ENCODE measurements at regions not wholly inside any gene's neighbourhood (a gene's known extent, or its start where the extent isn't known, plus 50 kb on each side); places are given as distances from the start of the nearest gene placed in this dataset.

DNA sequence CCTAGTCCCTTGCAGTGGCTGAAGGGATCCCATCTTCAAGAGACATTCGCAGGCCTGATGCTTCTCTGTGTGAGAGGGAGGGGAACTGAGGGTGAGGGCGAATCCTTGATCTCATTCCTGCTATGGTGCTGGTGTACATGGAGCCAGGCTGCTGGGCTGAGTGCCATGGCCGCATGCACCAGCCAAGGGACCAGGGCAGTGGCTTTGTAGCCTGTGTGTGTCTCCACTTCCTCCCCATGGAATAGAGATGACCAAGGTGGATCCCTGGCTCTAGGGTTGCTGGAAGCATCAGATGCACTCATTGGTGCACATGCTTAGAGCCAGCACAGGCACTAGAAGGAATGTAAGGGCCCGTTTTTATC lies 195.0 kb downstream of the FOXL1 start:
- no peak for DNase-seq (ENCODE audit: low spot score)

DNA sequence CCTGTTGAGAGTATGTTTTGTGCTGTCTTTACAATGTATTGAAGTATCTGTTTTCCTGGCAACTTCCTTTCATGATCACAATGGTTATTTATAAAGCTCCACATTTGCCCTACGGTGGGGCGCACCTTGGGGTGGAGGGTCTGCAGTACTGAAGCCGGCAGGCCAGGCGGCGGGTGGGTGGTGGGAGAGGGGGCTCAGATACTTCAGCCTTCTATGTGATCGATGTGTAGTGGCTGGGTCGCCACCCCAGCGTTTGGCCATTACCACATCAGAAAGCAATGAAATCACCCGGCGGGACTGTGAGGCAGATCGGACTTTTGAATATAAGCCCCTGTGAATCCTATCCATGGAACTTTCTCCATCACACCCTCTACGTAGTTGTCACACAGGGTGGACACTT lies 196.6 kb downstream of the FOXL1 start:
- no peak for DNase-seq (ENCODE audit: low spot score)

DNA sequence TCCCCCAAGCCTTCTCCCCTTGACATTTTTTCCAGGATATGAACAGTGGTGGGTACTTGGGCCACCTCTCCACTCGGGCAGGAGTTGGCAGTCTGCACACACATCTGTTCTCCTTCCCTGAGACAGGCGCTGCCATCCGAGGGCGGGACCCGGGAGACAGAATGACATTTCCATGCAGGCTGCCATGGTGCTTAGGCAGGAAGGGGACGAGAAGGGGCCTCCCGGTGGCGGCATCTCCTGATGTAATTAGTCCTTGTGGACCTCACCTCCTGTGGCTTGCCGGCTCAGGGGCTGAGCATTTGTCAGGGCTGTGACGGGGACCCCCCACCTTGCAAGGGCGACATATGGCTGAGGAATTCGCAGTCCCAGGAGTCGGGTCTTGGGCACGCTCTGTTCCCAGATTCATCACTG lies 197.2 kb downstream of the FOXL1 start:
- DNase-seq (ENCODE audit: low spot score): no peak

DNA sequence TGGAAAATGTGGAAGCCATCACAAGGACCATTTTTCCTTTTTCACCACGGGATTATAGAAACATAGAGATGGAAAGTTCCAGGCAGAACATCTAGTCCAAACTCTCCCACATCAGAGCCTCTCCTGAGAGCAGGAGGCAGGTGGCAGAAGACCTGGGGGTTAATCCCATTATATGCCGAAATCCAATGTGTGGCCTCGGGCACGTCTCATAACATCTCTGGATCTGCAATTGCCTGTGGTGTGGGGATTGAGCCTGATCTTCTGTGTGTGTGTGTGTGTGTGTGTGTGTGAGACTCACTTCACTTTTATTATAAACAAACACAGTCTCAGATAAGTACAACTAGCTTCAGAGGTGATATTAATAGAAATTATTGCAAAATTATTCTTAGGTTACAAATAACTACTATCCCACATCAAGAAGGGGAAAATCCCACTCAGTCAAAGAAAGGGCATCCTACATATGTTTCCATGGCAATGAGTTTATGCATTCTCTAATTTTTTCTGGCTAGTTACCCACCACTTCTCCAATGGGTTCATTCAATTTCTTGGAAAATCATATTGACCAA lies 199.1 kb downstream of the FOXL1 start:
- no peak for DNase-seq (ENCODE audit: low spot score)

DNA sequence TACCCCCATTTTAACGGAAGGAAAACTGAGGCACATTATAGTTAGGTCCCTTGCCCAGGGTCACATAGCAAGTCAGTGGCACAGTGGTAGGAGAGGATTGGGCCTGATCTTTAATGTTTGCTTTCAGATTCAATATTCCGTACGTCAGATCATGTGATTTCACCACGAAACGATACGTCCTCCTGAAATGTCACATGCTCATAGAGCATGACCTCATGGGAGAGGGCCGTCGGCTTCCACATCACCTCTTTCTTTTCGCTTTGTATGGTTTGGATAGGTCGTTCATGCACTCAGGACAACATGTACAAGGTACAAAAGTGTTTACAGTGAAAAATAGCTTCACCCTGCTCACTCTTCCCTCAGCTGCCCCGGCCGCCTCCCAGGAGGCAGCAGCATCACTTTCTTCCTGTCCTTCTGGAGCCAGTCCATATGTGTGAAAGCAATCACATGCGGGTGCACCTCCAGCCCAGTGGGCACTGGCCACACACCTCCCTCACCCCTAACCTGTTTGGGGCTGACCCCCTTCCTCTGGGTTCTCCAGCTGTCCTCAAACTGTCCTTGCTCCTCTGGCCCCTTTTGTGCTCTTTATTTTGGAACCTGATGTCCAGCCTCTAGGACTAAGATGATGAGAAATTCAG lies 199.9 kb downstream of the FOXL1 start:
- DNase-seq (ENCODE audit: low spot score): no peak

DNA sequence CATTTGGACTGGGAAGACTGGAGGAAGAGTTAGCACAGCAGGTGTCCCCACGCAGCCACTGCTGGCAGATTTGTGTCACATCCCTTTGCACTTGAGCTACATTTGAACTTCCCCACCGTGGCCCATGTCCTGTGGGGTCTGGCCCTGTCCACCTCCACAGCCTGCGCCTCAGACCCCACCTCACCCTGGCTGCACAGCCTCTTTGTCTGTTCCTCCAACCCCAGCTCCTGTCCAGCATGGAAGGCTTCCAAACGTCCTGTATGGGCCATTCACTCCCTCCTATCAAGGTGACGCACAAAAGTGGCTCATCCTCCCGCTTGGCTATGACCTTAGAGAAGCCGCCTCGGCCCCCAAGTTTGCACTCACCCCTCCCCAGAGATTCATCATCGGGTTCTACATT lies 200.6 kb downstream of the FOXL1 start:
- DNase-seq (ENCODE audit: low spot score): no peak

DNA sequence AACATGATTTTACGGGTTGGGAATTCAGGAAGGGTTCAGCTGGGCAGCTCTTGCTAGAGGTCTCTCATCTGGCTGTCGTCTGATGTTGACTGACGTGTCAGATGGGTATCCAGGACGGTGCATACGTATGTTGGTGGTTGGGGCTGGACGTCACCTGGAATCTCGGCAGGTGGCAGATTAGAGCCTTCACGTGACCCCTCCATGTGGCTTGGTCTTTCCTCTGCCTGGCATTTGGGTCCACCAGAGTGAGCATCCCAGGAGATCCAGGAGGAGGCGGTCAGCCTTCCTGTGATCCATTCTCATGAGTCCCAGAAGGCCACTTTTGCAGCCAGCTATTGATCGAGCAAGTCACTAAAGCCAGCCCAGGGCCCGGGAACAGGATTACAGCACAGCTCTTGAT lies 202.7 kb downstream of the FOXL1 start:
- no peak for DNase-seq (ENCODE audit: low spot score)

DNA sequence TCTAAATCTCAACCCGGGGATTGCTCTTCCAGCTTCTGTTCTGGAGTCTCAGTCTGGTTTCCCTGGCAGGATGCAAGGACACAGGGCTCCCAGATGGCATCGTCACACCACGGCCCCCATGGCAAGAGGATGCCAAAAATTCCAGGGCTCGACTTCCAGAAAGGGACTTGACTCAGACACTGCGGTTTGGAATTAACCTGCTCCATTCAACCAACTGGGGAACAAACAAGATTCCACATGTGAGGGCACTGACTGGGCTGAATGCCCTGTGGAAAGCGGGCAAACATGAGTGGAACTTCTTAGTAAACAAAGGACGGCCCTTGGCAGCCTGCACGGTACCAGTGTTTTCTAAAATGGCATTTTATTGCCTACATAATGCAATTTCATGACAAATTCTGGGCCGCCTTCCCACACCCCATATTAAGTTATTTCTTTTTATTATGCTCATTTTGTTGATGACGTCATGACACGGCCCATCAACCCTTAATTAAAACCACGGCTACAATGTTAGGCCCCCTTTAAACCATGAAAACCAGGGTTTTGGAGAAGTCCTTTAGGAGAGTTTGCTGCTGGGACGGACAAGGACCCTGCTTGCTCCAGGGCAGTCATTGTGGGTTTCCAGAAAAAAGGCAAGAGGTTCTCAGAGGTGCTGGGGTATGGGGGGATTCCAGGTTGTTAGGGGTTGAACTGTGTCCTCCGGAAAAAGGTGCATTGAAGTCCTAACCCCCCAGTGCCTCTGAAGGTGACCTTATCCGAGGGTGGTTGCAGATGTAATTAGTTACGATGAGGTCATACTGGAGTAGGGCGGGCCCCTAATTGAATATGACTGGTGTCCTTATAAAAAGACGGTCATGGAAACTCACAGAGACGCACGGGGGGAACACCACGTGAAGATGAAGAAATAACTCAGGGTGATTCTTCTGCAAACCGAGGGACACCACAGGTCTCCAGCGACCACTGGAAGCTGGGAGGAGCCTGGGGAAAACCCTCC lies 205.6 kb downstream of the FOXL1 start:
- DNase-seq (ENCODE audit: low spot score): no peak

DNA sequence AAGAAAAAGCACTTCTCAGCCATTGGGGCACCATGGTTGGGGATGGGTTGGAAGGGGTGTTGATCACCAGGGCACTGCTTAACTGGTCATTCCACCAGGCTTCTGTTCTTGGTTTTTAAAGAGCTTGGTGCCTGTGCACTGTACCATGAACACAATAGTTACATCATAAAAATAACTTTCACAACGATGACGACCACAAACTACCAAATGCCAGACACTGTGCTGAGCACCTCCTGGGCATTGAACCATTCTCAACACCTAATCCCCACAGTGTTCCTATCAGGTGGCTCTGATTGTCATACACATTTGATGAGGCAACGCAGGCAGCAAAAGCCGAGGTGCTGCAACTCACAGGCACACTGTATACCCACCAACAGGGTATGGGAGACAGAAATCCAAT lies 208.0 kb downstream of the FOXL1 start:
- no peak for DNase-seq (ENCODE audit: low spot score)

DNA sequence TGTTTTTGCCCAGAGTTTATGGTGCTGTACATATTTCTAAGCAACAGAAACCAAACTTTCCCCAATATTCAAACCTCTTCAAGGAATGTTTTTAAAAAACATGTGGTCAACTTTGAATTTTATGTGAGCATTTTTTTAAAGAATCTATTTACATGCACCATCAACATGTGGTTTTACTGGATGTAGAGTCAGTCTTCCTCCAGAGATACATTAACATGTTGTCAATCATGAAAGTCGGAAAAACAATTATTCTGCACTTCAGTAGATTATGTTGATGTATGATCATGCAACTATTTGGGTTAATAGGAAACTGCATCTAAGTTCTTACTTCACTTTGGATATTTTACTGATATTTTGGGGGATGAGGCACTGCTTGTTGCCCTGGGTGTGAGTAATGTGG lies 208.6 kb downstream of the FOXL1 start:
- DNase-seq (ENCODE audit: low spot score): no peak

DNA sequence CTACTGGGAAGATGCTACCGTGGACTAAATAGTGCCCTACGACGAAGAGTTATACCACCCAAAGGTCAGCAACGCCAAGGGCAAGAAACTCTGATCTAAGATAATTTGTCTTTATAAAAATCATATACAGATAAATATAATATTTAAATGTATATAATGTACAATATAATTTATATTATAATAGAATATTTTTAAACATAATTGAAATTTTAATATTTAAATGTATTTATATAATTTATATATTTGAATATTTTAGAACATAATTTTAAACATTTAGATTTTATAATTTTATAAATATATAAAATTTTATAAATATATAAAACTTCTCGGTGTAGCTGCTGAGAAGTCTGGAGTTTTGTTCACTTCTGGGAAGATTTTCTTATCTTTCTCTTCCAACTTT lies 209.2 kb downstream of the FOXL1 start:
- DNase-seq (ENCODE audit: low spot score): no peak

DNA sequence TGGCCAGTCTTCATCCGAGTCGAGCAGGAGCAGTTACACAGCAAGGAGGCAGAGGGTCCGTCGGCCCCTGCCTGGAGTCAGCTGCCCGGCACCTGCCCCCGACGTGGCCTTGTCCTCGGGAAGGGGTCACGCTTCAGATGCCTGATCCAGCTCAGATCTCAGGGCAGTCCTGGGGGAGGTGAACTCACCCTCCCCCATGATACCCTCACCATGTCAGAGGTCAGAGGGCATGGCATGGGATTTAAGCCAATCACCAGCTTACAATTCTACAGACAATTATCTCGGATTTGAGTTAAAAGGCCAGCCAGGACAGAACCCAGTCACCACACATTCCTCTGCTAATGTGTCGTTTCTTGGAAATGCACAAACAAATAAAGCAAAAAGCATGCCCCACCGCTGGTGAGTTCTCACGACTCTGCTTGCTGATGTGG lies 211.3 kb downstream of the FOXL1 start:
- no peak for DNase-seq (ENCODE audit: low spot score)

DNA sequence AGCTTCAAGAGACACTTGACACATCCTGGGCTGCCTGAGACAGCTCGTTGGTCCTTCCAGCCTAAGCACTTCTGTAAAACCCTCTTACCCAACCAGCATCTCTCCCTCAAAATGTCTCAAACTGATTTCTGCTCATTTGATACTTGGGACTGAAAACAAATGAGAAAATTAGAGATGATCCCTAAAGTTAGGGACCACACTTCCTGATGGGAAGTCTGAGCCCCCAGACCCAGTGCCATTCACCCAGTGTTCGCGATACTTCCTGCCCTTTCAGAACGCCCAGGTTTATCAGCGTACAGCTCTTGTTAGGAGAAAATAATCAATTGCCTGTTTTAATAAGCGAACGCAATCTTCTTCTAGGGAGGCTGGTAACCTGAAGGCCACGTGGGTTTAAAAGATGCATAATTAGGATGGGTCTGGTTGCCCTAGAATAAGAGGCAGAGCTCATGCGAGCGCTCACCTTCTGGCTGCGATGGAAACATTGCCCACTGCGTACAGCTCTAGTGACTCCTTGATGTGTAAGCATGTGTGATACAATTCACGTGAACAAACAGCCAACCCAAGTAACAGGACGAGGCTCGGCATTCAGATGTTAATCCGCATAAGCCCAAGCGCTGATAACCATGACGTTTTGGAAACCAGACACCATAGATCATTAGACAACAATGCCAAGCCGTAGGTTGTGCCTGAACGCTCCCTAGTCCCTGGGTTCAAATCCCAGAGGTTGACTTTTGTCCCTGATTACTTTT lies 213.1 kb downstream of the FOXL1 start:
- no peak for DNase-seq (ENCODE audit: low spot score)

DNA sequence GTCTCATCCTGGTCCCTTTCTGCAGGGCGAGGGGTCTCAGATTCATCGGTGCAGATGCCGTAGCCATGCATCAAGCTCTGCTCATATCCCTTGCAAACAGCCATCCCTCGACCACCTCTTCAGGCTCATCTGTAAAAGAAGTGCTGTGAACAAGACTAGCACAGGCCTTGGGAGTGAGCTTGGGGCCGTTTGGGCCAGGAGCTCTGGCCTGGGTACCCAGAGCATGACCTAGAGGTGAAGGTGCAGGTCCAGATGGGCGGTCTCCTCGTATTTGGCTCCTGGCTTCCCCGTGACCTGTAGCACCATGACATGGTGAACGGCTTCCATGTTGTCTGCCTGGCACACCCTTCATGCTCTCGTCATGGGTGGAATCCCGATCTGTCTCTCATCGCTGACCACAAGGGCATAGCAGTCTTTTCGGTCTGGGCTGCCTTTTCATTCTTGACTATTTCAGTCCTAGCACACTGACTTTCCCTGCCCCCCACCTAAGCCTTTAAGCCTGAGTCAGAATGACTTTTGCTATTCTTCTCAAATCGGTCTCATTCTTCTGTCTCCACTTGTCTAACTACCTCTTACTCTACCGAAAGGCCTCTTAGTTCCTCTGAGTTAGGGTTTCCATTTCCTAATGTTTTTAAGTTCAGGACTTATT lies 216.0 kb downstream of the FOXL1 start:
- DNase-seq (ENCODE audit: low spot score): no peak

DNA sequence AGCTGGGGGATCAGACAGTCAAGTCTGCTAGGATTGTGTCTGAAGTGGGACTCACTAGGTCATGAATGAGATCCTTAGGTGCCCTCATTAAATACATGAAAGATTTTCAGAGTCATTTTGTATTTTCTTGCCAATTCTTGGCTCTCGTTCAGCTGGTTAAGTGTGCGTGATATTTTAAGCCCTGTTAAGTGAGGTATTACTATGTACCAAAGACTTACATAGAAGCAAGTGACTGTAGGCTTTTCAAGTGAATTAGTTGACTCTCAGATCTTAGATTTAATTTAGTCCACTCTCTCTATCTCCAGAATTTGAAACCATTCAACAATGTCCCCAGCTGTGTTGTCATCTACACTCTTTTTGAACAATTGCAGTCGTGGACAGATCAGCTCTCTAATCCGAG lies 219.4 kb downstream of the FOXL1 start:
- DNase-seq (ENCODE audit: low spot score): no peak

DNA sequence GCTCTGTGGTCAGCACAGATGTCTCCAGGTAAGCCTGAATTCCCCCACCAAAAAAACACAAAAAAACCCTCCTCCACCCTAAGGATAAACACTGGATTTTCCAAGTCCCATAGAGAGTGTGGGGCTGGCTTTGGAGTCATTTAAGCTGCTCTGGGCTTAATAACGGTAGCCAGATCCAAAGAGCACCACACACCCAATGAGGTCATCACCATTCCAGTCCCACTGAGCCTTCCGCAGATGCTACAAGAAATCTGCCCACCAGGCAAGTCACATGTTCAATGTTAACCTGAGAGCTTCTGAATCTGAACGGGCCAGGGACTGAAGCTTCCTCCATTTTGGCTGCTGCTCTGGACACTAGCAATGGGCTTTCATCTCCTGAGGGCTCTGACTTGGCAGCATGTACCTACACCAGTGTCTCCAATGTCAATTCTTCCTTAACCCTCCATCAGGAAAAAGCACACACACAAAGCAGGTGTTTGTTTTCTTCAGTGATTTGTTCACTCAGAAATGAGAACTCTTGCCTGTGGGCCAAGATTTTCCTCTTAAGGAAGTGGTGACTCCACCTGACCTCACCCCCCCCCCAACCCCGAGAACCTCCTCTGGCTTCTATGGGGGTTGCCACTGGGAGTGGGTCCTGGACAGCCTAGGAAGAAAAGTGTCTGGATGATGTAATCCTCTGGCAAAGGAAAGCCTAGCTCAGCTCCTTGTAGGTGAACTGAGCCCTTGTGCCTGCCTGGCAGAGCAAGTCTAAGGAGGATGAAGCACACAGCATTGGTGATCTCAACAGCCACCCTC lies 220.1 kb downstream of the FOXL1 start:
- no peak for DNase-seq (ENCODE audit: low spot score)

DNA sequence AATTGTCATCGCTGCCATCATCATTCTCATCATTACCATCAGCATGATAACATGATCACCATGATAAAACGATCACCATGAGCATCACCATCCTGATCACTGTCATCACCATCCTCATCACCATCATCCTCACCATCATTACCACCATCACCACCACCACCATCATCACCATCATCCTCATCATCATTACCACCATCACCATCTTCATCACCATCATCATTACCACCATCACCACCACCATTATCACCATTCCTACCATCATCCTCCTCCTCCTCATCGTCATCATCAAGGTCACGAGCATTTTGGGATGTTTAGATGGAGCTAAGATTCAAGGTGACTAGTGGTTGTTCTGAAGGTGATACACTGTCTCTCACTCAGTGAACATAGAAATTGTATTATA lies 221.0 kb downstream of the FOXL1 start:
- DNase-seq (ENCODE audit: low spot score): no peak

DNA sequence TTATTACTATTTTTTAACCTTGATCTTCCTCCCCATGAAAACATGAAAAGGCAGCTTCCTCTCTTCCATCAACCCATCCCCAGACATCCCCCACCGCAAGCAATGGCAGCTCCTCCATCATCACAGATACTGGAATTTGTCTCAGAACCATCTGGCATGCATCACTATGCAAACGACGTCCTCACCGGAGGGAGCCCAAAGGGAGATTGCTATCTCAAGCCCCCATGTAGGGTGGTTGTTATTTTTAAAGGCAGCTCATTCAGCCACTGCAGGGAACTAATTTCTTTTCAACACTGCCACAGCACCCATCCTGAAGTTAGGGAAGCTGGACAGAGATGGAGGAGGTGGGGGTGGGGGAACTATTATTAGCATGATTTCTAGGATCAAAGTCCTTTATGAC lies 222.5 kb downstream of the FOXL1 start:
- DNase-seq (ENCODE audit: low spot score): no peak

DNA sequence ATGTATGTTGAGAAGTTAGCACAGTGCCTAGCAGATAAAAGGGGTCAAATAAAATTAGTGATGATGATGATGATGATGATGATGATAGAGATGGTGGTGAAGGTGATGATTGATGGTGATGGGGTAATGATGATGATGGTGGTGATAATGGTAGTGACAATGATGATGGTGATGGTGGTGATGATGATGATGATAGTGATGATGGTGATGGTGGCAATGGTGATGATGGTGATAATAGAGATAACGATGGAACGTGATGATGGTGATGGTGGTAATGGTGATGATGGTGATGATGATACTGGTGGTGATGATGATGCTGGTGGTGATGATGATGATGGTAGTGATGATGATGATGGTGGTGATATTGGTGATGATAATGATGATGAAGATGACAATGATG lies 223.7 kb downstream of the FOXL1 start:
- DNase-seq (ENCODE audit: low spot score): no peak

DNA sequence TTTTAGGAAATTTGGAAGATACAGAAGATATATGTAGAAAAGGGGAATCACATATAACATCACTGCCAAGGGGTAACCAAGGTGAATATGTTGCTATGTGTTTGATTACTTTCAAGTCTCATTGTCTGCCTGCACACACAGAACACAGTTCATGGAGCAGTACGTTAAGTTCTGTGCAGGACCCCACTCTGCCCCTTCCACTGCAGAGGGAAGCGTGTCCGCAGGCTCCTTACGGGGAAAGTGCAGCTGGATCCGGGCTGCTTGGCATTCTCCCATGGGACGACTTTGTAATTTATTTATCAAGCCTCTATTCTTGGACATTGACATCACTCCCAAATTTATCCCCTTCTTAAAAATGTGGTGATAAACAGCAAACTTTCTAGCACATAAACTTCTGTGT lies 226.8 kb downstream of the FOXL1 start:
- DNase-seq (ENCODE audit: low spot score): no peak

DNA sequence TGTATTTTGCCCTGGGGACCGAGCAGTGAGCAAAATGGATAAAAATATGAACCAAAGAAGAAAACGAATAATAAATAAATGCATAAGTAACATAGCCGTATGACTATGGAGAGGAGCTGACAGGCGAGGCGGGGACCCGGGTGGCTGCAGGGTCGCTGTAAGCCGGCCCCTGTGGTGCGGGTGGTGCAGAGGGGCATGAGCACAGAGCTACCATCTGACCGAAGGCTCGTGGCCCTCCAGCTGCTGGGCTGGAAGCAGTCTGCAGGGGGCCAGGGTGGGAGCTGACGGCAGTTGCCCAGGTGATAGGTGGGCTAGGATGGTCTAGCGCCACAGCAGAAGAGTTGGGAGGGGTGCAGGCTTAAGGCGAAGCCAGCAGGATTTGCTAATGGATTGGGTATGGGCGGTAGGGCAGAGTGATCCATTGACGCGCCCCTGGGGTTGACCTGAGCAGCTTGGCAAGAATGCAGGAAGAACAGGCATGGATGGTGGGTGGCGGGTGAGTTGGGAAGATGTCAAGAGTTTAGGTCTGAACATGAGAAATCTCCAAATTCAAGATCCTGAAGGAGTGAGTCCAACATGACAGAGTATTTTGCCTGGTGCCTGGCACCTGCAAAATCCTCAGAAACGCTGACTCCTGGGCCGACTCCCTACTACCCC lies 228.0 kb downstream of the FOXL1 start:
- no peak for DNase-seq (ENCODE audit: low spot score)
